GM12878 (cell line): ENCODE measurements at regions not wholly inside any gene's neighbourhood (a gene's known extent, or its start where the extent isn't known, plus 50 kb on each side); places are given as distances from the start of the nearest gene placed in this dataset.

Experiments
- ATAC-seq: fragments of 200-7000 bp; cut with Tn5 transposase; 3 replicates; pipeline ENCODE4 v1.9.1; 2020; ENCODE audit warnings: mild to moderate bottlenecking, moderate library complexity
- BruUV-seq: library from RNA; stranded (reverse); fragments of 400-500 nt; replicated peaks from 2 replicates; lab custom pipeline; 2021; lab: Mats Ljungman, UMichigan
- CTCF ChIA-PET: fragments of 300-600 bp; sonication (Branson Sonifier 250); formaldehyde crosslinking; extraction: SDS; loops from one replicate; lab custom pipeline; 2021; ENCODE audit warnings: inconsistent platforms; lab: Yijun Ruan, JAX
- POLR2A ChIA-PET: fragments of 350-600 bp; formaldehyde crosslinking; extraction: SDS; loops from one replicate; lab custom pipeline; 2021; ENCODE audit warnings: inconsistent platforms; lab: Charles Lee
- RAD21 ChIA-PET: fragments of 300-600 bp; sonication (Branson Sonifier 250); formaldehyde crosslinking; loops from one replicate; lab custom pipeline; 2023; ENCODE audit warnings: antibody characterized with exemption; ENCODE audit not compliant: unreplicated experiment; lab: Charles Lee
- SMC1A ChIA-PET: fragments of 300-600 bp; sonication (Branson Sonifier 250); formaldehyde crosslinking; loops from one replicate; lab custom pipeline; 2023; ENCODE audit not compliant: unreplicated experiment, uncharacterized antibody; lab: Charles Lee
- DNase-seq: peaks from one replicate; pipeline ENCODE4 v3.0.0-alpha.2; 2011; ENCODE audit warnings: low read depth, low spot score
- FAIRE-seq: peaks from 3 replicates; lab custom pipeline; 2011; peaks lifted over from hg19 to GRCh38; lab: Jason Lieb, UNC
- H2AFZ ChIP-seq: 2 replicates; pipeline ENCODE4 v1.6.0; 2011; ENCODE audit warnings: low read depth, low read length, control low read depth; ENCODE audit not compliant: control insufficient read depth
- H3K27ac ChIP-seq: 2 replicates; pipeline ENCODE4 v1.5.1; 2011; ENCODE audit warnings: control low read depth; ENCODE audit not compliant: control insufficient read depth, insufficient read depth
- H3K27me3 ChIP-seq, 2 experiments: replicated peaks in 1 of 2; 2 replicates each; pipeline versions ENCODE4 v1.6.0 to v1.6.1; 2011; ENCODE audit warnings: low read length in 1 of 2; ENCODE audit not compliant: control insufficient read depth in 2 of 2, insufficient read depth in 2 of 2
- H3K36me3 ChIP-seq, 2 experiments: 2 replicates each; pipeline ENCODE4 v1.5.1; 2011; ENCODE audit warnings: low read length in 1 of 2; ENCODE audit not compliant: control insufficient read depth in 2 of 2, insufficient read depth in 2 of 2
- H3K4me1 ChIP-seq: 2 replicates; pipeline ENCODE4 v1.6.1; 2011; ENCODE audit warnings: mild to moderate bottlenecking, low read length, moderate library complexity, mixed read lengths; ENCODE audit not compliant: control insufficient read depth, insufficient read depth
- H3K4me2 ChIP-seq: 2 replicates; pipeline ENCODE4 v1.6.0; 2011; ENCODE audit warnings: control low read depth; ENCODE audit not compliant: control insufficient read depth, insufficient read depth
- H3K4me3 ChIP-seq: fragments of 200-600 bp; sonication (generic); 2 replicates; pipeline ENCODE4 v1.5.1; 2016
- H3K79me2 ChIP-seq: 2 replicates; pipeline ENCODE4 v1.6.0; 2011; ENCODE audit warnings: low read length; ENCODE audit not compliant: control insufficient read depth, insufficient read depth
- H3K9ac ChIP-seq: 2 replicates; pipeline ENCODE4 v1.8.0; 2011; ENCODE audit warnings: low read length, control low read depth, mixed read lengths; ENCODE audit not compliant: control insufficient read depth, insufficient read depth
- H3K9me3 ChIP-seq: replicated peaks from 3 replicates; pipeline ENCODE4 v1.5.1; 2011; ENCODE audit warnings: mild to moderate bottlenecking, low read length; ENCODE audit not compliant: control insufficient read depth, insufficient read depth
- H4K20me1 ChIP-seq: 2 replicates; pipeline ENCODE4 v1.6.0; 2011; ENCODE audit not compliant: control insufficient read depth, insufficient read depth
- CHD2 ChIP-seq: IDR thresholded peaks from 2 replicates; pipeline ENCODE4 v1.6.1; 2011; ENCODE audit warnings: low read depth, low read length, improper control_type of control experiment, borderline replicate concordance
- HDGF ChIP-seq: fragments of 450-650 bp; IDR thresholded peaks from 2 replicates; pipeline ENCODE4 v1.6.1; 2016; ENCODE audit warnings: antibody characterized with exemption
- NR2C2 ChIP-seq: IDR thresholded peaks from 2 replicates; pipeline ENCODE4 v1.6.1; 2011; ENCODE audit warnings: borderline replicate concordance, low read depth; ENCODE audit not compliant: control insufficient read depth, insufficient read length
- ZNF592 ChIP-seq: fragments of 450-650 bp; IDR thresholded peaks from 2 replicates; pipeline ENCODE4 v1.6.1; 2017; ENCODE audit warnings: mild to moderate bottlenecking, moderate library complexity
- ZNF687 ChIP-seq: fragments of 450-650 bp; IDR thresholded peaks from 2 replicates; pipeline ENCODE4 v1.6.1; 2017; ENCODE audit warnings: mild to moderate bottlenecking, moderate library complexity
- WGBS: methylation state at CpG from one replicate; pipeline ENCODE4 v1.1.6; 2016; ENCODE audit warnings: low lambda C conversion rate; ENCODE audit not compliant: insufficient replicate concordance, insufficient coverage; ENCODE audit errors: missing lambda C conversion rate; 5-methylcytosine and 5-hydroxymethylcytosine counted together
- in situ Hi-C: fragments of 300-500 bp; cut with MboI; formaldehyde crosslinking; loops from 9 replicates; pipeline ENCODE4 v1.14.3; 2018; ENCODE audit warnings: mixed read lengths
- intact Hi-C: fragments of 100-400 bp; cut with micrococcal nuclease; formaldehyde crosslinking; loops from one replicate; pipeline ENCODE4 v1.14.2; 2022; ENCODE audit not compliant: unreplicated experiment

GRCh38 chr2:65587779-65588178, 155.4 kb upstream of the SPRED2 start:
- WGBS = 67% methylated on average over 4 of the region's 4 CpGs
- Histone ChIP-seq H4K20me1 (no peaks in the 10 kb centered on the region), H3K79me2 (no peaks in the 10 kb centered on the region), H3K4me2 (no peak overlapping the region), H3K9me3 (no peaks in the 10 kb centered on the region), H3K27me3 (no peaks in the 10 kb centered on the region), H3K27ac (no peak overlapping the region), H3K9ac (no peak overlapping the region), H3K4me1 (no peaks in the 10 kb centered on the region), H2AFZ (no peak overlapping the region), H3K36me3 (no peaks in the 10 kb centered on the region), H3K4me3 (no peak overlapping the region)
- in situ Hi-C loops (no loop called here), intact Hi-C loops (no loop called here)
- ChIA-PET POLR2A (interaction anchor here (0.6 kb wide), 1 partner anchor 15 kb away, joined by 5 read pairs; no protein-coding TSS in a partner anchor), RAD21 (no interaction called here), CTCF (interaction anchor here (0.7 to 1.0 kb wide), 2 partner anchors 14 to 15 kb away, joined by 3 read pairs; no protein-coding TSS in a partner anchor), SMC1A (interaction anchor here (1.1 kb wide), 1 partner anchor 19 kb away, joined by 4 read pairs; no protein-coding TSS in a partner anchor)
- no peak for ATAC-seq
- FAIRE-seq = no peak
- DNase-seq = no peak
- no TSS peak for BruUV-seq
- TF ChIP-seq ZNF592 = no peak

DNA sequence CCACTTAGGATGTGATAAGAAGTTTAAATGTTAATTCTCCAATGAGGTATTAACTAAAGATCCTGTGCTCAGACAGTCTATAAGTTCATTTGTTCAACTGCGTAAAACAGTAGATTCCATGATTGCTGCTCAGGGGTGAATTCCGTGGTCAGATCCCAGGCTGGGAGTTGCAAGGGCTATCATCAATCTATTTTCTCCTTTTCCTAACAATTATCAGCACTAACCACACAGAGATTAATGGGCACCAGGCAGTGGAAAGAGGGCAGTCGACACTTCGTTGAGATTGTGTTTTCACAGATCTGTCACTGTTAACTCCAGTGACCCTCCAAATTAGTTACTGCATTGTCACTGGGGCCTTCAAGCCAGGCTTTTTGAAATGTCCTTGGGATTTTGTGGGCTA, 154.1 kb upstream of the SPRED2 start:
- intact Hi-C loops = no loop called here
- WGBS = 56% methylated on average over 4 of the region's 4 CpGs
- POLR2A ChIA-PET = no interaction called here
- TF ChIP-seq HDGF = no peak
- TF ChIP-seq NR2C2 = no peak
- TF ChIP-seq CHD2 = no peak
- TF ChIP-seq ZNF687 = no peak

More for the DNA sequence above, 154.1 kb upstream of the SPRED2 start:
- in situ Hi-C loops = no loop called here
- Histone ChIP-seq H3K4me1 (no peaks in the 10 kb centered on the region), H3K79me2 (no peaks in the 10 kb centered on the region), H3K9ac (no peak overlapping the region), H3K36me3 (no peaks in the 10 kb centered on the region), H3K4me3 (no peak overlapping the region), H4K20me1 (no peaks in the 10 kb centered on the region), H3K27me3 (no peaks in the 10 kb centered on the region), H2AFZ (no peak overlapping the region), H3K27ac (no peak overlapping the region), H3K9me3 (no peaks in the 10 kb centered on the region; the same call in 2 of the 3 replicates), H3K4me2 (no peak overlapping the region)
- no peak for DNase-seq
- ATAC-seq = no peak
- no TSS peak for BruUV-seq
- ChIA-PET SMC1A (no interaction called here), CTCF (no interaction called here), RAD21 (no interaction called here)
- FAIRE-seq = no peak
